ENCODE measurements at regions not wholly inside any gene's neighbourhood (a gene's known extent, or its start where the extent isn't known, plus 50 kb on each side); places are given as distances from the start of the nearest gene placed in this dataset.

DNA sequence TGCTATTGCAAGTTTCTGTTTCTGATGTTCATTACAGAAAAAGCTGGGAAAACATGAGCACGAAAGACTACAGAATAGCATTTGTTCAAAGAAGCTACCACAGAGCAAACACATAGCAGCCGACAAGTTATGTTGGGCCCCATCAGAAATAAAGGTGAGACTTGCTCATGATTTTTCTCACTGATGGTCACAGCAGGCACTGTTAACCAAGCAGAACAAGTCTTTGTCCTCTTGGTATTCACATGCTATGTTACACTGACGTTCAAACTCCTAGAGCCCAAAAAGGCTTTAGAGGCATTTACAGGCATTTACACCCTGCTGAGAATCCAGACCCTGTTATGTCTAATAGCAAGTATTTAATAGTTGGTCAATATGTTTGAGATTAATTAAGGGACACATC lies 235.0 kb upstream of the HNMT start:
- no peak for DNase-seq

DNA sequence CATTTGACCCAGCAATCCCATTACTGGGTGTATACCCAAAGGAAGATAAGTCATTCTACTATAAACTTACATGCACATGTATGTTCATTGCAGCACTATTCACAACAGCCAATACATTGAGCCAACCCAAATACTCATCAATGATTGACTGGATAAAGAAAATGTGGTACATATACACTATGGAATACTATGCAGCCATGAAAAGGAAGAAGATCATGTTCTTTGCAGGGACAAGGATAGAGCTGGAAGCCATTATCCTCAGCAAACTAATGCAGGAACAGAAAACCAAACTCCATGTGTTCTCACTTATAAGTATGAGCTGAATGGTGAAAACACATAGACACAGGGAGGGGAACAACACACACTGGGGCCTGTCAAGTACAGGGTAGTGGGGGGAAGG lies 226.7 kb upstream of the HNMT start:
- DNase-seq = no peak

DNA sequence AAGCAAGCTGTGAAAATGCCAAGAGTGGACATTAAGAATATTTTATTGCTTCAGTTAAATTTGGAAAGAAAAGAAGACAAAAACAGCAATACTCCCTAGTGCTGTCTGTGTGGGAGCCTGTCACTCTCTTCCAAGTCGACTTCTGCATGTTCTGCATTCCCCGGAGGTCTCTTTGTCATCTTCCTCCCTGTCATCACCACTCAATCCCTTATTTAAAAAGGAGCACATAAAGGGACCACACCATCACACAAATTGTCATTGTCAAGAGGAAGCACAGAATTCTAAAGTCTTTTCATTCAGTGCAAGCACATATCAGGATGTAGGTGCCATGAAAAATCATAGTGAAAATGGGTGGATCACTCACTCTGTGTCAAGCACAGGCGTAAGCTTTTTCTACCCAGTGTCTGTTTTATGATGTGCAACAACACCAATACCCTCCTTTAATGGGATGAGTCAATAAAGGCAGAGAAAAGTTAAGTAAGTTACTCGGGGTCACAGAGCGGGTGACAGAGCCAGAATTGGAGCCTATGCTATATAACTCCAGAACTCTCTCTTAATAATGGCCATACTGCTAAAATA lies 222.4 kb upstream of the HNMT start:
- no peak for DNase-seq

DNA sequence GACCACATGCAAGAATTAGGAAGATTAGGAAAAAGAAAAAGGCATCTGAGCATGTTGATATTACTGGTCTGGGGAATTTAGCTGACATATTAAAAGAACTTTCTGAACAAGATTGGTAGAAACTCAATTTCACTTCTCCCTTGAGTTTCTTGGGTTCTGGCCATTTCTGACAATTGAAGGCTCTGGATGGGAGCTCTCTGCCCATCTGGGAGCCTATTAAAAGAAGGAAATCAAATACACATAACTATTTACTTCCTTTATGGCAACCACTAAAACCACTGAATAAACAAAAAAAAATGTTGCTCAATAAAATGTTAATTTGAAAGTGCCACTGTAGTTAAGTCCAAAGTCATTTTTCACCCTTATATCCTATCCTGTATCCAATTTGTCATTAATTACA lies 216.8 kb upstream of the HNMT start:
- no peak for DNase-seq

DNA sequence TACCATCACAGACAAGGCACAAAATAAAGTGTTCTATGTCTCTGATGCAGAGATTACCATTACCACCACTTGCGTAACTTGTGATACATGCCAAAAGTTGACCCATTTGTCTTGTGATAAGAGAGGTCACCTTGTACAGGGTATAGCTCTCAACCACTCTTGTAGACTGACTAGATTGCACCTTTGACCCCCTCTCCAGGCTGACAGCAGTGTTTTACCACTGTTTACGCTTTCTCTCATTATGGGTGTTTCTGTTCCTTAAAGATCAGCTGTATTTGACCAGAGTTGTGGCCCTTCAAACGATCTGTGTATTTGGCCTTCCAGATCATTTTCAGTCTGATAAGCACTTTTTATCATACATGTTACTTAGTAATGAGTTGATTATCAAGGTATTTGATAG lies 215.7 kb upstream of the HNMT start:
- DNase-seq = no peak

DNA sequence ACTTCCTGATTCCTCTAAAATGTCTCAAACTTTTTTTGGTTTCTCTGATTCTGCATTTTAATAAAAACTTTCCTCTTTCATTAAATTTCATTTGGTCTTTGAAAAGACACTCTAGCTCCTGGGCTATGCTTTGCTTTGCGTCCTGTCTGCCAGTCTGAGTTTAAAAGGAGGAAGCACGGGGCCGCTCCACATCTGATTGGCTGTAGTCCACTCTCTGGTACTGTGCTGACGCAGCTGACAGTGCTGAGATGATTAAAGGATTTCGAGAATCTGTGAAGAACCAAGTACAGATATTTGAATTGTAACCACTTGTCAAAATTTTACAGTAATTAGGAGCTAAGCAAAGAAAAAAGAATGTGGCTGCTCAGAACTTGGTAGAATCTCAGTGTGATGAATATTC lies 199.6 kb upstream of the HNMT start:
- DNase-seq = no peak

DNA sequence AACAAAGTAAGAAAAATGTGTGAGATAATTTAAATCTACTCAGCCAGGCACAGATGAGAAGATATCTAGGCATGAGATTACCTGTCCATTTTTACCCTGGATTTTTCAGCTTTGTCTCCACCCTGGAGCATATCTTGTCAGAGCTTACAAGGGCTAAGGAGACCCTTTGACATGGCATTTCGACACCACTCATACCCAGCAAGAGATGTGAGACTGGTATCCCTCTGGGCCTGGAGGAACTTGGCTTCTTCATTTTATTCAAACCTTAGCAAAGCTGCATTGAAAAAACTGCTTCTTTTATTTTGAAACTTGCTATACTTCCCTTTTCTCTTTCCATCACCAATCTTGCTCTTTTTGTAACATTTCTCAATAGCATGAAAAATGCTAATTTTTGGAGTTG lies 194.9 kb upstream of the HNMT start:
- DNase-seq = peak; percentile 8 to 30

DNA sequence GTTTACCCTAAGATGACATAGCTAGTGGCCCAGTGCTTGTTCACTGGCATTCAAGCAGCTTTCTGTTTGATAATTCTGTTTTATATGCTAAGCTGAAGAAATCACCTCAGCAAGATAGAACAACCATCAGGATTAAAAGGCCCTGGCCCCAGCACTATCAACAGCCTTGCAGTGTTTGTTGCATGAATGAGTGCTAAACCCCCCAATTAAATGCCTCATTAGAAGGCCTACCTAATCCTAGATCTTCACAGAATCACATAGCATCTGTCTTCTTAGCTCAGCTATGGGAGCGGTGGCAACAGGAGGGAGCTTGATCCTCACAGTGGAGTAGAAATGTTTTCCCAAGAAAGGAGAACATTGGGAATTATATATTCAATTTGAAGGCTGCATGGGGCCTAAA lies 194.1 kb upstream of the HNMT start:
- no peak for DNase-seq

DNA sequence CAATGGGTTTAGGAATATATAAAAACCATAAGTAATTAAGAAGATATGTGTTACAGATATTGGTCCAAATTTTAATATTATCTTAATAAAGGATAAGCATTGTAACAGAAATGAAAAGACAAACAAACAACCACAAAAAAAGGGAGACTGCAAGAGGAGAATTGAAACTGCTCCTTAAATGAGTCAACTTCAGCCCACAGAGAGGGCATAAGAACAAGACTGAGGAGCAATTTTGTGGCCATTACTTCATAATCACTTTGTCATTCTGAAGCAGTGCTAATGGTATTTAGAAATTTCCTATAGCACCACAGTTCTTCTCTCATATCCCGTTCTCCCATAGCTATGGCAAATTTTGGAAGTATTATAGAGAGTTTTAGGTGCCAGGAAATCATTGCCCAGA lies 193.2 kb upstream of the HNMT start:
- no peak for DNase-seq

DNA sequence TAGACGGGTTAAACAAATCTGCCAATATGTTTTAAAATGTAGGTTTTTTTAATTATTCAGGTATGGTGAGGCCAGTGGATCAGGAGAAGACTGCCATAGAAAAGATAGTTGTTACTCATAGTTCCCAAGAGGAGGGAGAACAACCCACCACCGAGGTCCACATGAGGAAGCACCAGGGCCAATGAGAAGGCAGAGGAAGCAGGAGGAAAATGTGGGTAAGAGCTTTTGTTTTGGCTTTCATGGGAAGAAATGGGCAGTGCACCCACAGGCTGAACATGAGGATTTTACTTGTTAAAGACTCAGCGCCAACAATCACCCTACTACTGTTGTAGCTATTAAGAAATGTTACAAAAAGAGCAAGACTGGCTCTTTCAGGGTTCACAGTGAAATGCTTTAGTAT lies 191.8 kb upstream of the HNMT start:
- no peak for DNase-seq

DNA sequence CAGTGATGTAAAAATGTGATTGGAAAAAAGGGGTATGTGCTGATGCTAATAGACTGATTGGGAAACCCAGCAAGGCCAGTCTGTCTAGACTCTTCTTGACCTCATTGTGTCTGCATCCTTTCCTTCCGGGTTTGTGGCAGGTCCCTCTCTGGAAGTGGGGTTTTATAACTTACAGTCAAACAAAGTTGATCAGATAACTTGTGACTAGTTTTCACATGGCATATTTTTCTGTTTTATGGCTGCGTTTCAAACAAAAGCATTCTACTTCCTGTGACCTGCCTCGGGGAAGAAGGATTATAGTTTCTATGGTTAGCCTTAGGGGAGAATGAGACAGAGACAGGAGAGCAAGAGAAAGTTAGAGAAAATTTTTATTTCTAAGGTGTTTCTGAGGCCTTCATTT lies 188.7 kb upstream of the HNMT start:
- no peak for DNase-seq

DNA sequence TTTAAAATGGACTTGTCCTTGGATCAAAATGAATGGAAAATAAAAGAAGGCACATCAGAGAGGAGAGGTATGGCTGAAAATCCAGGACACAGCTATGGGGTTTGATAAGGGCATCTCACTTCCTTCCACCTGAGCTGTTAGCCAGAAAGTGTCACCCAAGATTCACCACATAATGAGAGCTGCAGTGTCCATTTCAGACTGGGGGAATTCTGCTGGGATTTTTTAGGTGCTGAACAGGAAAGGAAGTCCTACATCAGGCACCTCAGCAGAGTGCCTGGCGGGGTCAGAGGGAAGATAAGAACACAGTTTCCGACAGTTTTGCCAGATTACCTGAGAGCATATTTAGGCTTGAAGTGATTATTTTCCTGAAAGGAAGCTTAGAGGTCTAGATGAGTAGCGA lies 187.6 kb upstream of the HNMT start:
- no peak for DNase-seq

DNA sequence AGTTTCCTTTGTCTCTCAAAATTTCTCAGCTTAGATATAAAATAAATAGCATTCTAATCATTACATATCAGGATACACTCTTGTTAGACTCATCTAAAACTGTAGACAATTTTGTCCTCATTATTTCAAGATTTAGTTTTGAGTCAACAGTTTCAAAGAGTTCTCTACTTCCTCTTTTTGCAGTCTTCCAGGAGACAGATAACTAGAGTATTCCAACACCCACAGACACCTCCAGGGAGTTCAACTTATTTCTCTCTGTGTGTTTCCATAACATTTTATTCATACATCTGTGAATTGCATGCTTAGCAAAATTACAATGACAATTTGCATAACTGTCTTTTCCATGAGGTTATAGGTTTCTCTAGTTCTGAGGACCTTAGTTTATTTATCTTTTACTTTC lies 166.6 kb upstream of the HNMT start:
- DNase-seq = no peak

DNA sequence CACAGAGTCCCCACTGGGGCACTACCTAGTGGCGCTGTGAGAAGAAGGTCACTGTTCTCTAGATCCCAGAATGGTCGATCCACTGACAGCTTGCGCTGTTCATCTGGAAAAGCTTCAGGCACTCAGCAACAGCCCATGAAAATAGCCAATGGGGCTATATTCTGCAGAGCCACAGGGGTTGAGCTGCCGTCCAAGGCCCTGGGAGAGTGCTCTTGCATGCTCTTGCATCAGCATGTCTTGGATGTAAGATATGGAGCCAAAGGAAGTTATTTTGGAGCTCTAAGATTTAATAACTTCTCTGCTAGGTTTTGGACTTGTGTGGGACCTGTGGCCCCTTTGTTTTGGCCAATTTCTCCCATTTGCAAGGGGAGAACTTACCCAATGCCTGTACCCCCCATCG lies 164.7 kb upstream of the HNMT start:
- no peak for DNase-seq

DNA sequence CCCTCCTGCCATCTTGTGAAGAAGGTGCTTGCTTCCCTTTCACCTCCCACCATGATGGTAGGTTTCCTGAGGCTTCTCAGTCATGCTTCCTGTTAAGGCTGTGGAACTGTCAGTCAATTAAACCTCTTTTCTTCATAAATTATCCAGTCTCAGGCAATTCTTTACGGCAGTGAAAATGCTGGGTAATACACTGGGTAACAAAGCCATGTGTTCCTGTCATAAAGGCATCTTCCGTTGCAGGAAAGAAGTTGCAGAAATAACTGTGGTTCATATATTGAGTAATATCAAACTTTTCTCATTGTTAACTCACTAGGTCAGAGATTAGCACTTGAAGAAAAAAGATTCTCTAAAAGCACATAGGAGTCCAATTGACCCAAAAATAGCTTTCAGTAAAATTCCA lies 163.9 kb upstream of the HNMT start:
- no peak for DNase-seq

DNA sequence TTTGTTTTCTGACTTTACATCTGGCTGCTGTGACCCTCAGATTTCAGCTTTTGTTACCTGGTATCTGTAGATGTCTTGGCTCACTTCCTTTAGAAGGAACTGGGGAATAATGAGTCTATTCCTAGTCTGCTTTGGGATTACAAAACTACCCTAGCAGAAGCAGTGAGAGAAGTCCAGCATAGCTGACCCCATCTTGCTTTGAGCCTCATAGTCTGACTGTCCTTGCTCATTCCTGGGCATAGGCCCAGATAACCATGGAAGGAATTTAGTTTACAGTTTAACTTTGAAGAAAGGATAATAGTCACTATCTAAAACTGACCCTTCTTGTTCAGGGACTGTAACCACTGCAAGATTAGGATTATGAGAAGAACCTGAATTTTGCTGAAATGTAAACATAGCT lies 163.0 kb upstream of the HNMT start:
- DNase-seq = no peak

DNA sequence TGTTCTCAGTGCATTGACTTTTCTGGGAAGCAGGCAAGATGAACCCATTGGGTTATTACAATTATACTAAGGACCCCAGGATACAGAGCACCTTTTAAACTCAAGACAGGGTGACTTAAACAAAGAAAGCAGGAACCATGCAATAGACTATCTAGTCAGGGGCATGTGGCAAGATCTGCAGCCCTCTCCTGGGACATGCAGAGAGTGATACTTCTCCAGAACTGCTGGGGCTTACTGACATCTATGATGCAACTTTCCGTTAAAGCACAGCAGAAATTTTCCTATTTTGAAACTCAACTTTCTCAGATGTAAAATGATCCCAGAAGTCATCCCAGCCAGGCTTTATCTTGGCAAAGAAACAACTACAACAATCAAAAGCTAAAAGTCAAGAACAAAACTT lies 162.2 kb upstream of the HNMT start:
- DNase-seq = no peak

DNA sequence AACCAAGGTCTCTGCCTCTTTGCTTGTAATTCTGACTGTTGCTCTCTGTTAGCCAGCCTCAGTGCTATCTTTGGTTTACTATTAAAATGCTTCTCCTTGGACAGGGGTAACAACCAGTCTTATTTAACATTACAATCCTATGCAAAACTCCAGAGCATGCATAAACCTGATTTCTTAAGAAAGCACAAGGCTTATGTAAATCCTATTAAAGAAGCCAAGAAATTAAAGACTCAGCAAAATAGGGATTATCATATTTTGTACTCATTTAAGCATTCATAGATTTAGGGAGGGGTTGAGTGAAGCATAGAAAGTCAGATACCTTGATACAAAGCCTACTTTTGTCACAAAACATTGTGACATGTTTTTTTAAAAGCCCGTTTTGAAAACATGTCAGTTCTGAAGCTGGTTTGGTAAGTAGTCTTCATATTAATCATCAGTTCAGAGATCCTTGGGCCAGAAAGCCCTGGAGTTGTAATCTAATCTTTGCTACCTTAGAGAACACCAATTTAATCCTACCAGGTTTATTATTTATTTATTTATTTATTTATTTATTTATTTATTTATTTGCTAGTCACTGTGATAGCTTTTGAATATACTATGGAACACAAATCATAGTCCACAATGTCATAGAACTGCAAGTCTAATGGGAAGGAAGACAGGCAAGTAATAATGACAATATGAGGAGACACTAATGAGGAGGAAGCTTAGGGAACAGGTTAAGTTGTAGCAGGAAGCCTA lies 158.0 kb upstream of the HNMT start:
- DNase-seq = no peak

DNA sequence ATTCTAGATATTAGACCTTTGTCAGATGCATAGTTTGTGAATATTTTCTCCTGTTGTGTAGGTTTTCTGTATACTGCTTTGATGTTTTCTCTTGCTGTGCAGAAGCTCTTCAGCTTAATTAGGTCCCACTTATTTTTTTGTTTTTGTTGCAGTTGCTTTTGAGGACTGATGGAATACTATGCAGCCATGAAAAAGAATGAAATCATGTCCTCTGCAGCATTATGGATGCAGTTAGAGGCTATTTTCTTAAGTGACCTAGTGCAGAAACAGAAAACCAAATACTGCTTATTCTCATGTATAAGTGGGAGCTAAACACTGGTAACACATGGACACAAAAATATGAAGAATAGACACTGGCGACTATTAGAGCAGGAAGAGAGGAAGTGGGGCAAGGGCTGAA lies 155.0 kb upstream of the HNMT start:
- no peak for DNase-seq

DNA sequence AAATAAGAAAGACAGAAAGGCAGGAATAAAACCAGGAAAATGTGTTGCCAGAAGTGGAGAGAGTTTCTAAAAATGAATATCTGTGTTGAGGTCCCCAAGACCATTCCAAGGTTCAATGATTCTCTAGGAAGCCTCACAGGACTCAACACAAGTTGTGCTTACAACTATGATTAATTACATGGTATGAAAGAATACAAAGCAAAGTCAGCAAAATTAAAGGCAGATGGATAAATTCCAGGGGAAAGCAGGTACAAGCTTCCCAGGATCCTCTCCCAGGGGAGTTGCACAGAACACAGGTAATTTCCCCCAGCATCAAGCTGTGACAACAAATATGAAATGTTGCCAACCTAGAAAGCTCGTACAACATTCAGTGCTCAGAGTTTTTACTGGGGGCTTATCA lies 154.4 kb upstream of the HNMT start:
- DNase-seq = no peak

DNA sequence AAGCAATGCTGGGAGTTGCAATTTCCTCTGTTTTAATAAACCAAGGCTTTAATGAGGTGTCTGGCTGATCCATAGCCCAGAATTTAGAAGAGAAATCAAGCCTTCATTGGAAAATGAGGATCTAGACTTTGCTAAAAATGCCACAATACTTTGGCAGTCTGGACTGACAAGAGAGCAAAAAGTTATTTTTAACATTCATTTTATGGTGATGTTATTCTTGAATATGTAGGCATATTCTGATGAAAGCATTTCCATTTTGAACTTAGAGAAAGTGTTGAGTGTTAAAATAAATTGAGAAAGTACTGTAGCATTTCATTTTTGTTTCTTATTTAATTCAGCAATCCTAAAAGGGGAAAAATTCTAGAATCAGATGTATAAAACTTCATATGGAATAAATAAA lies 151.8 kb upstream of the HNMT start:
- DNase-seq = no peak

DNA sequence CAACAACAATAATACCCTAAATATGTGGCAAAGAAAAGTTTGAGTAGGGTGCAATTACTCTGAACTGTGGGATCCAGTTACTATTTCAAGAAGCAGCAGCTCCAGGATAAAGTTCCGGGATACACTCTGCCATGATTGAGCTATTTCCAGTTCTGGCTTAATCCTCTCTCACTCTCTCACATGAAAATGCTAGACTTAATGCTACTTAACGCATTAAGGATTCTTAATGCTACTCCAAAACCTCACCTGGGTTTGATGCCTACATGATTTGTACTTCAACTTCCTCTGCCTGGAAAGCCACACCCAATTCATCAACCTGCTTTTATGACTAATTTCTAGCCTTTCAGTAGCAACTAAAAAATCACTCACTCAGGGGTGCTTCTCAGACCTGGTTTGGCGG lies 151.1 kb upstream of the HNMT start:
- no peak for DNase-seq

DNA sequence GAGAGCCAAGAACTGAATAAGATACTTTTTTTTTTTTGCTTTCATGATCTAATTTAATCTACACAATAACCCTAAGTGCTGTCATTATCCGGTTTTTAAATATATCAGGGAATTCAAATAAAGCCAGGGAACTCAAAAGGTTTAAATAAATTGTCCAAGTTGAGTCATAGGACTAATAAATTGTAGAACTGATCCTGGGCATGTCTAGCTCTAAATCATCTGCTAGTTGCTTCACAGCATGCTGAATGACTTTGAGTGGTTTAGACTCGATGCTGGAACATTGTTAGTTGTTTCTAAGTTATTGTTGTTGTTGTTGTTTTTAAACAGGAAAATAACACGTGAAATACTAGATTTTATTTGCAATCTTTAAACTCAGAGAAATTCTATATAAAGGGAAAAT lies 147.2 kb upstream of the HNMT start:
- DNase-seq = no peak

DNA sequence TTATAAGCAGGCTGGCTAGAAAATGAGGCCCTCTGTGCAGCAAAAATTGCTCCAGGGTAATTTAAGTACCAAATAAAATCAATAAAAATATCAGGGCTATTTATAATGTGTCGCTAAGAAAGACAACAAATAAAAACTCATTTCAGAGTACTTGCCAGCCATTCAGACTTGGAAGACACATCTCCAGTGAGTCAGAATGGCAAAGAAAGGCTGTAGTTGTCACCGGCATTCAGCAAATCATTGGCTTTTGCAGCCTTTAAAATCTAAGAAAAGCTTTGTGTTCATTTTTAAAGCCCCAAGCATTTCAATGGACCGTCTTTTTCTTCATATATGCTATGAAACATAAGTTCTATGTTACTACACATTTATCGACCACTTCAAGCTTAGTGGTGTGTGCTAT lies 141.1 kb upstream of the HNMT start:
- no peak for DNase-seq

DNA sequence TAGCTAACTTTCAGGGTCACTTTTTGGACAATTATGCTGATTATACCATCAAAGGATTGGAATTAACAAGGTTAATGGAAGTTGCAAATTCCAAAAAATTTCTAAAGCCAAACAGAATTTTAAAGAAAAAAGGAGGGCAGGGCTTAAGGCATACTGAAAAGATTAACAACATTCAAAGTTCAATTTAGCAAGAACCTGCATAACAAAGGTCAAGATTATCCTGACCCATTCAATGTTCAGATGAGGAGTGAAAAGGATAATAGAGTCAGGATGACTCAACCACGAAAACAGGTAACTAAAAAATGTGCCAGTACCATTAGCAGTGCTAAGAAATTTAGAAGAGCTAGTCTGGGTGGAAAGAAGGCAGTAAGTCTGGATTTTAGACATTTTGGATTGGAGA lies 139.8 kb upstream of the HNMT start:
- no peak for DNase-seq

All from AML-193 (cell line).